H9 (cell line): ENCODE measurements at regions not wholly inside any gene's neighbourhood (a gene's known extent, or its start where the extent isn't known, plus 50 kb on each side); places are given as distances from the start of the nearest gene placed in this dataset.

Experiments used
- DNase-seq: peaks from one replicate; pipeline ENCODE4 v3.0.0-alpha.2; 2017
- H2AFZ ChIP-seq: one replicate; pipeline ENCODE4 v1.6.1; 2013; ENCODE audit warnings: mild to moderate bottlenecking, low read length, control low read depth, moderate library complexity
- H2AK5ac ChIP-seq: 2 replicates; pipeline ENCODE4 v1.6.1; 2013; ENCODE audit warnings: low read length, control low read depth, mixed read lengths; ENCODE audit not compliant: insufficient read length
- H2BK120ac ChIP-seq: one replicate; pipeline ENCODE4 v1.6.1; 2013; ENCODE audit warnings: low read depth, mild to moderate bottlenecking, low read length, control low read depth, inconsistent platforms; ENCODE audit not compliant: poor library complexity, severe bottlenecking
- H2BK12ac ChIP-seq: 2 replicates; pipeline ENCODE4 v1.6.1; 2013; ENCODE audit warnings: low read length, control low read depth, mixed read lengths, low read depth; ENCODE audit not compliant: insufficient read length
- H2BK15ac ChIP-seq: 2 replicates; pipeline ENCODE4 v1.6.1; 2013; ENCODE audit warnings: low read depth, low read length, control low read depth
- H2BK20ac ChIP-seq: one replicate; pipeline ENCODE4 v1.6.1; 2013; ENCODE audit warnings: low read depth, mild to moderate bottlenecking, low read length, control low read depth, inconsistent platforms; ENCODE audit not compliant: poor library complexity, severe bottlenecking
- H2BK5ac ChIP-seq: 2 replicates; pipeline ENCODE4 v1.6.1; 2013; ENCODE audit warnings: low read length, control low read depth, mixed read lengths; ENCODE audit not compliant: insufficient read length
- H3K14ac ChIP-seq: 2 replicates; pipeline ENCODE4 v1.6.1; 2013; ENCODE audit warnings: low read length, control low read depth; ENCODE audit not compliant: insufficient read depth
- H3K18ac ChIP-seq: 2 replicates; pipeline ENCODE4 v1.6.1; 2013; ENCODE audit warnings: low read depth, mild to moderate bottlenecking, mixed read lengths, low read length, control low read depth; ENCODE audit not compliant: insufficient read length
- H3K23ac ChIP-seq: 2 replicates; pipeline ENCODE4 v1.6.1; 2013; ENCODE audit warnings: low read length, control low read depth, mixed read lengths, low read depth; ENCODE audit not compliant: insufficient read length
- H3K23me2 ChIP-seq: 2 replicates; pipeline ENCODE4 v1.6.1; 2013; ENCODE audit warnings: low read depth, mild to moderate bottlenecking, mixed read lengths, low read length, control low read depth; ENCODE audit not compliant: insufficient read length, poor library complexity, severe bottlenecking
- H3K27ac ChIP-seq: 2 replicates; pipeline ENCODE4 v1.5.1; 2013; ENCODE audit warnings: low read length, control low read depth, mixed read lengths, low read depth; ENCODE audit not compliant: insufficient read length
- H3K27me3 ChIP-seq: 2 replicates; pipeline ENCODE4 v1.6.1; 2013; ENCODE audit warnings: low read length, control low read depth, inconsistent platforms; ENCODE audit not compliant: insufficient read depth
- H3K4ac ChIP-seq: 2 replicates; pipeline ENCODE4 v1.6.1; 2013; ENCODE audit warnings: low read depth, mild to moderate bottlenecking, control low read depth, inconsistent platforms, low read length, moderate library complexity
- H3K4me1 ChIP-seq: 2 replicates; pipeline ENCODE4 v1.6.1; 2013; ENCODE audit warnings: low read length, control low read depth, inconsistent platforms; ENCODE audit not compliant: insufficient read depth
- H3K4me2 ChIP-seq: 2 replicates; pipeline ENCODE4 v1.6.1; 2013; ENCODE audit warnings: low read length, control low read depth, mixed read lengths; ENCODE audit not compliant: insufficient read length, insufficient read depth
- H3K56ac ChIP-seq: 2 replicates; pipeline ENCODE4 v1.6.1; 2013; ENCODE audit warnings: low read depth, mild to moderate bottlenecking, mixed read lengths, low read length, control low read depth; ENCODE audit not compliant: insufficient read length
- H3K79me1 ChIP-seq: 2 replicates; pipeline ENCODE4 v1.6.1; 2013; ENCODE audit warnings: low read depth, mild to moderate bottlenecking, moderate library complexity, low read length, control low read depth, inconsistent platforms; ENCODE audit not compliant: insufficient read depth, poor library complexity, severe bottlenecking
- H3K79me2 ChIP-seq: 2 replicates; pipeline ENCODE4 v1.6.1; 2013; ENCODE audit warnings: low read length, control low read depth, inconsistent platforms; ENCODE audit not compliant: insufficient read depth
- H3K9ac ChIP-seq: 2 replicates; pipeline ENCODE4 v1.6.1; 2013; ENCODE audit warnings: low read length, control low read depth, mixed read lengths; ENCODE audit not compliant: insufficient read length; ENCODE audit errors: extremely low read depth
- H3K9me3 ChIP-seq: one replicate; pipeline ENCODE4 v1.6.1; 2013; ENCODE audit warnings: low read depth, low read length, inconsistent platforms; ENCODE audit not compliant: control insufficient read depth
- H3T11ph ChIP-seq: one replicate; pipeline ENCODE4 v1.6.1; 2013; ENCODE audit warnings: mild to moderate bottlenecking, low read length, control low read depth, inconsistent platforms
- H4K20me1 ChIP-seq: one replicate; pipeline ENCODE4 v1.6.1; 2013; ENCODE audit not compliant: control insufficient read depth, insufficient read length, insufficient read depth
- H4K5ac ChIP-seq: 2 replicates; pipeline ENCODE4 v1.6.1; 2013; ENCODE audit warnings: low read depth, mild to moderate bottlenecking, mixed read lengths, low read length, control low read depth; ENCODE audit not compliant: insufficient read length
- H4K8ac ChIP-seq: replicated peaks from 2 replicates; pipeline ENCODE4 v1.6.1; 2013; ENCODE audit warnings: low read length, control low read depth, mixed read lengths, low read depth; ENCODE audit not compliant: insufficient read length
- H4K91ac ChIP-seq: 2 replicates; pipeline ENCODE4 v1.6.1; 2013; ENCODE audit warnings: low read depth, mild to moderate bottlenecking, moderate library complexity, mixed read lengths, low read length, control low read depth; ENCODE audit not compliant: insufficient read length
- H3K27ac Mint-ChIP-seq, 3 experiments: 2 replicates in 2 of 3; 3 replicates in 1 of 3; pipeline ENCODE4 v1.8.0; 2020 to 2021; ENCODE audit warnings: mixed read lengths in 3 of 3, mild to moderate bottlenecking in 1 of 3, moderate library complexity in 1 of 3
- H3K27me3 Mint-ChIP-seq: 2 replicates; pipeline ENCODE4 v1.8.0; 2021; ENCODE audit warnings: low read depth, mild to moderate bottlenecking, moderate library complexity, mixed read lengths
- H3K36me3 Mint-ChIP-seq, 3 experiments: 2 replicates in 2 of 3; 3 replicates in 1 of 3; pipeline ENCODE4 v1.8.0; 2020 to 2021; ENCODE audit warnings: low read depth in 3 of 3, mixed read lengths in 3 of 3; ENCODE audit not compliant: insufficient read depth in 1 of 3
- H3K4me1 Mint-ChIP-seq, 2 experiments: 2 replicates each; pipeline ENCODE4 v1.8.0; 2020; ENCODE audit warnings: mixed read lengths in 2 of 2
- H3K4me3 Mint-ChIP-seq, 2 experiments: 2 replicates in 1 of 2; 3 replicates in 1 of 2; pipeline ENCODE4 v1.8.0; 2020 to 2021; ENCODE audit warnings: mild to moderate bottlenecking in 2 of 2, mixed read lengths in 2 of 2, moderate library complexity in 1 of 2
- H3K9me3 Mint-ChIP-seq, 2 experiments: 2 replicates in 1 of 2; 3 replicates in 1 of 2; pipeline ENCODE4 v1.8.0; 2020; ENCODE audit warnings: mild to moderate bottlenecking in 2 of 2, mixed read lengths in 2 of 2, moderate library complexity in 1 of 2
- CTCF ChIP-seq: fragments of 200-600 bp; sonication (generic); conservative IDR thresholded peaks from 3 replicates; pipeline ENCODE4 v1.8.0; 2021; ENCODE audit warnings: antibody characterized with exemption, mild to moderate bottlenecking
- WGBS: extraction: QIAGEN DNeasy Blood & Tissue Kit; methylation state at CpG from one replicate; pipeline ENCODE4 v1.1.7; 2013; ENCODE audit warnings: missing lambda C conversion rate, low lambda C conversion rate, mixed read lengths; ENCODE audit not compliant: insufficient read length; ENCODE audit errors: extremely low coverage; 5-methylcytosine and 5-hydroxymethylcytosine counted together

GRCh38 chr5:108672639-108673038 is 75.1 kb upstream of the FER start:
- H4K91ac ChIP-seq: no peak overlapping the region
- no peak overlapping the region for H2BK12ac ChIP-seq
- no peaks in the 10 kb centered on the region for H4K20me1 ChIP-seq
- no peak overlapping the region for H3K27ac ChIP-seq
- H2BK15ac ChIP-seq: no peak overlapping the region
- Mint-ChIP-seq H3K27ac (no peak overlapping the region), H3K27me3 (peaks cover 33% of the 10 kb centered on the region), H3K4me3 (no peak overlapping the region), H3K9me3 (no peaks in the 10 kb centered on the region), H3K4me1 (peaks cover 21 to 24% of the 10 kb centered on the region in 2 experiments), H3K36me3 (no peaks in the 10 kb centered on the region; a peak in 1 of 7 replicates)
- DNase-seq: no peak
- no peak overlapping the region for H3K23ac ChIP-seq
- no peak overlapping the region for H2AK5ac ChIP-seq
- H3K4me2 ChIP-seq: no peak overlapping the region
- no peak overlapping the region for H2AFZ ChIP-seq
- TF ChIP-seq CTCF: no peak
- no peak overlapping the region for H3K56ac ChIP-seq
- H3K23me2 ChIP-seq: no peaks in the 10 kb centered on the region
- no peak overlapping the region for H4K8ac ChIP-seq
- no peak overlapping the region for H2BK20ac ChIP-seq
- H3T11ph ChIP-seq: no peak overlapping the region
- no peak overlapping the region for H3K9ac ChIP-seq
- H3K79me2 ChIP-seq: no peaks in the 10 kb centered on the region
- no peak overlapping the region for H4K5ac ChIP-seq
- no peak overlapping the region for H3K4ac ChIP-seq
- no peaks in the 10 kb centered on the region for H3K79me1 ChIP-seq
- H3K27me3 ChIP-seq: no peaks in the 10 kb centered on the region; the same call in 1 of the 2 replicates
- no CpG with 5 or more reads among the region's 2 CpGs for WGBS
- H3K18ac ChIP-seq: no peak overlapping the region
- H3K4me1 ChIP-seq: no peaks in the 10 kb centered on the region
- H3K9me3 ChIP-seq: no peaks in the 10 kb centered on the region
- no peak overlapping the region for H3K14ac ChIP-seq
- no peak overlapping the region for H2BK120ac ChIP-seq
- no peak overlapping the region for H2BK5ac ChIP-seq
